ENCODE measurements at regions not wholly inside any gene's neighbourhood (a gene's known extent, or its start where the extent isn't known, plus 50 kb on each side); places are given as distances from the start of the nearest gene placed in this dataset.

DNA sequence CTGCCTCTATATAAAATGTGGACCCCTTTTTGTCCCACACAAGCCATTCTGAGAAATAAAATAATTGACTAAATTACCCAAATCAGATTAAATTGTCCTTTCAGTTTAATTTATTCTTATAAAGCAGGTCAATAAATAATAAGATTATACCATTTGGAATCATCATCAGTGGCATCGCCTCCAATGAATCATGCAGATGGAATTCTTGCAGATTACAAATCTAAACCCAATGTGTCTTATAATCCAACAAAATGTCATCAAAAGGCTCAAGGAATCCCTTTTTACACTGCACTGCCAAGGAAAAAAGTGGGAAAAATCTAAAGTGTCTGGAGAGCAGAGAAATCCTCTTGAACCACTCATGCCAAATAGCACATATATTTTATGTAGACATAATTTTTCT lies 138.2 kb upstream of the TSPAN8 start:
- TF ChIP-seq, protein P1, sequence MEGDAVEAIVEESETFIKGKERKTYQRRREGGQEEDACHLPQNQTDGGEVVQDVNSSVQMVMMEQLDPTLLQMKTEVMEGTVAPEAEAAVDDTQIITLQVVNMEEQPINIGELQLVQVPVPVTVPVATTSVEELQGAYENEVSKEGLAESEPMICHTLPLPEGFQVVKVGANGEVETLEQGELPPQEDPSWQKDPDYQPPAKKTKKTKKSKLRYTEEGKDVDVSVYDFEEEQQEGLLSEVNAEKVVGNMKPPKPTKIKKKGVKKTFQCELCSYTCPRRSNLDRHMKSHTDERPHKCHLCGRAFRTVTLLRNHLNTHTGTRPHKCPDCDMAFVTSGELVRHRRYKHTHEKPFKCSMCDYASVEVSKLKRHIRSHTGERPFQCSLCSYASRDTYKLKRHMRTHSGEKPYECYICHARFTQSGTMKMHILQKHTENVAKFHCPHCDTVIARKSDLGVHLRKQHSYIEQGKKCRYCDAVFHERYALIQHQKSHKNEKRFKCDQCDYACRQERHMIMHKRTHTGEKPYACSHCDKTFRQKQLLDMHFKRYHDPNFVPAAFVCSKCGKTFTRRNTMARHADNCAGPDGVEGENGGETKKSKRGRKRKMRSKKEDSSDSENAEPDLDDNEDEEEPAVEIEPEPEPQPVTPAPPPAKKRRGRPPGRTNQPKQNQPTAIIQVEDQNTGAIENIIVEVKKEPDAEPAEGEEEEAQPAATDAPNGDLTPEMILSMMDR (IDR thresholded peaks at IDR 0.05), result no peak
- no peak for TF ChIP-seq POLR2A (IDR thresholded peaks at IDR 0.05)
